CD8-positive, alpha-beta memory T cell (primary cell): ENCODE measurements at regions not wholly inside any gene's neighbourhood (a gene's known extent, or its start where the extent isn't known, plus 50 kb on each side); places are given as distances from the start of the nearest gene placed in this dataset.

Experiments
- CTCF ChIA-PET: fragments of 350-600 bp; sonication (Branson Sonifier 250); formaldehyde crosslinking; loops from one replicate; lab custom pipeline; 2021; ENCODE audit warnings: antibody characterized with exemption; lab: Charles Lee
- POLR2A ChIA-PET: fragments of 350-600 bp; sonication (Branson Sonifier 250); formaldehyde crosslinking; loops from one replicate; lab custom pipeline; 2021; ENCODE audit warnings: antibody characterized with exemption; lab: Charles Lee
- DNase-seq, 5 donors: peaks; one replicate each; pipeline versions ENCODE4 v3.0.0 to v3.0.0-alpha.2; 2020 to 2022; ENCODE audit warnings: mixed read lengths in 1 of 5
- H3K27ac ChIP-seq: one replicate; pipeline ENCODE4 v1.7.0; 2013; ENCODE audit warnings: low read depth, mild to moderate bottlenecking, low read length, moderate library complexity
- H3K27me3 ChIP-seq: 2 replicates; pipeline ENCODE4 v1.7.0; 2013; ENCODE audit warnings: low read length, mild to moderate bottlenecking; ENCODE audit not compliant: insufficient read depth, poor library complexity, severe bottlenecking
- H3K36me3 ChIP-seq: 2 replicates; pipeline ENCODE4 v1.7.0; 2013; ENCODE audit warnings: mild to moderate bottlenecking, low read length, moderate library complexity; ENCODE audit not compliant: insufficient read depth
- H3K4me1 ChIP-seq: 2 replicates; pipeline ENCODE4 v1.7.0; 2013; ENCODE audit warnings: mild to moderate bottlenecking, low read length, moderate library complexity; ENCODE audit not compliant: insufficient read depth
- H3K4me3 ChIP-seq: 2 replicates; pipeline ENCODE4 v1.7.0; 2013; ENCODE audit warnings: mild to moderate bottlenecking, low read length
- H3K9me3 ChIP-seq: 2 replicates; pipeline ENCODE4 v1.7.0; 2013; ENCODE audit warnings: mild to moderate bottlenecking, low read length
- H3K27ac Mint-ChIP-seq, 8 donors: one replicate each; pipeline ENCODE4 v1.8.0; 2020 to 2021; ENCODE audit warnings: mixed read lengths in 8 of 8, mild to moderate bottlenecking in 6 of 8, inconsistent platforms in 3 of 8, moderate library complexity in 3 of 8
- H3K27me3 Mint-ChIP-seq, 2 donors: one replicate each; pipeline ENCODE4 v1.8.0; 2020 to 2021; ENCODE audit warnings: mixed read lengths in 2 of 2, mild to moderate bottlenecking in 1 of 2, moderate library complexity in 1 of 2
- H3K36me3 Mint-ChIP-seq, 3 donors: one replicate each; pipeline ENCODE4 v1.8.0; 2020 to 2021; ENCODE audit warnings: mixed read lengths in 3 of 3, inconsistent platforms in 1 of 3, mild to moderate bottlenecking in 1 of 3
- H3K4me1 Mint-ChIP-seq, 3 donors: one replicate each; pipeline ENCODE4 v1.8.0; 2020 to 2021; ENCODE audit warnings: mixed read lengths in 3 of 3, inconsistent platforms in 1 of 3, mild to moderate bottlenecking in 1 of 3
- H3K4me3 Mint-ChIP-seq, 7 donors: one replicate each; pipeline ENCODE4 v1.8.0; 2020 to 2021; ENCODE audit warnings: mixed read lengths in 7 of 7, mild to moderate bottlenecking in 6 of 7, moderate library complexity in 4 of 7, inconsistent platforms in 2 of 7
- H3K9me3 Mint-ChIP-seq, 5 donors: one replicate each; pipeline ENCODE4 v1.8.0; 2020 to 2022; ENCODE audit warnings: mixed read lengths in 5 of 5, mild to moderate bottlenecking in 3 of 5, moderate library complexity in 2 of 5, inconsistent platforms in 1 of 5

- no peak overlapping the region for H3K4me3 Mint-ChIP-seq
- no peaks in the 10 kb centered on the region for H3K27me3 ChIP-seq
- peaks cover 13 to 30% of the 10 kb centered on the region in 2 donors for H3K27me3 Mint-ChIP-seq
- peaks cover 10 to 19% (median 12%) of the 10 kb centered on the region in 5 donors for H3K9me3 Mint-ChIP-seq
- no peaks in the 10 kb centered on the region for H3K9me3 ChIP-seq
- POLR2A ChIA-PET, result no interaction called here
- no peak overlapping the region for H3K27ac ChIP-seq
- no peaks in the 10 kb centered on the region for H3K36me3 ChIP-seq
- no peak for DNase-seq
- H3K36me3 Mint-ChIP-seq, result peaks cover 0 to 17% (median 4%) of the 10 kb centered on the region in 3 donors
- H3K4me3 ChIP-seq, result no peak overlapping the region
- no peak overlapping the region for H3K27ac Mint-ChIP-seq
- CTCF ChIA-PET, result no interaction called here
- H3K4me1 ChIP-seq, result no peaks in the 10 kb centered on the region
- H3K4me1 Mint-ChIP-seq, result peaks cover 0 to 9% (median 5%) of the 10 kb centered on the region in 3 donors
These were observed 107.9 kb downstream of the SNAPC1 start for GRCh38 chr14:61870163-61870562.

- H3K27ac Mint-ChIP-seq, result no peak overlapping the region
- H3K9me3 Mint-ChIP-seq, result peaks cover 10 to 19% (median 12%) of the 10 kb centered on the region in 5 donors
These were observed 110.2 kb downstream of the SNAPC1 start for GRCh38 chr14:61872452-61872851.

DNA sequence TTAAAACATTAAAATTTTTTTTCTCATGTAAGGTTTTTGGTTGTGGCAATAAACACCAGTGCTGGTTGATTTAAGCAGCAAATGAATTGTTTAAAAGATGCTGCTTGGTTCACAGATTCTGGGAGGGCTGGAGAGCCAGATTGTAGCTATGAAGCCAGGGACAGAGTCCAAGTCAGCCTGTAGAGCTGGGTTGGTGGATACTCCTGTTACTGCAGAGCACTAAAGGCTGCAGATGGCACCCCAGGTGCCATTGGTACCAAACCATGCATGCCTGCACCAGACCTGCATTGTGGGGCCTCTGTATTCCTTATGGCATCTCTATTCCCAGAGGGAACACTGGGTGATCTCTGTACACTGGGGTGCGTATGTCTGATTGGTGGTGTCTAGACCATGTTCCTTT, 113.3 kb downstream of the SNAPC1 start:
- Histone ChIP-seq H3K27ac (no peak overlapping the region), H3K27me3 (no peaks in the 10 kb centered on the region), H3K4me1 (no peaks in the 10 kb centered on the region), H3K4me3 (no peak overlapping the region), H3K36me3 (no peaks in the 10 kb centered on the region), H3K9me3 (no peaks in the 10 kb centered on the region)
- Mint-ChIP-seq H3K4me3 (no peak overlapping the region), H3K27me3 (peaks cover 17 to 74% of the 10 kb centered on the region in 2 donors), H3K36me3 (peaks cover 0 to 12% (median 4%) of the 10 kb centered on the region in 3 donors), H3K4me1 (no peaks in the 10 kb centered on the region), H3K9me3 (peaks cover 8 to 10% (median 9%) of the 10 kb centered on the region in 5 donors), H3K27ac (no peak overlapping the region)
- ChIA-PET CTCF (no interaction called here), POLR2A (no interaction called here)
- DNase-seq, result no peak

More at GRCh38 chr14:61872452-61872851, 110.2 kb downstream of the SNAPC1 start:
- Mint-ChIP-seq H3K4me3 (no peak overlapping the region), H3K4me1 (peaks cover 0 to 5% (median 5%) of the 10 kb centered on the region in 3 donors), H3K36me3 (peaks cover 0 to 17% (median 4%) of the 10 kb centered on the region in 3 donors), H3K27me3 (peaks cover 16 to 51% of the 10 kb centered on the region in 2 donors)
- DNase-seq, result no peak
- Histone ChIP-seq H3K9me3 (no peaks in the 10 kb centered on the region), H3K27me3 (no peaks in the 10 kb centered on the region), H3K4me1 (no peaks in the 10 kb centered on the region), H3K4me3 (no peak overlapping the region), H3K36me3 (no peaks in the 10 kb centered on the region), H3K27ac (no peak overlapping the region)
- CTCF ChIA-PET, result no interaction called here
- POLR2A ChIA-PET, result no interaction called here

GRCh38 chr14:61876362-61877034, 114.3 kb downstream of the SNAPC1 start:
- Mint-ChIP-seq H3K9me3 (no peaks in the 10 kb centered on the region), H3K4me1 (no peaks in the 10 kb centered on the region), H3K27me3 (peaks cover 13 to 76% of the 10 kb centered on the region in 2 donors), H3K36me3 (peaks cover 0 to 4% (median 4%) of the 10 kb centered on the region in 3 donors), H3K27ac (no peak overlapping the region), H3K4me3 (no peak overlapping the region)
- ChIA-PET POLR2A (no interaction called here), CTCF (no interaction called here)
- Histone ChIP-seq H3K4me1 (no peaks in the 10 kb centered on the region), H3K27me3 (no peaks in the 10 kb centered on the region), H3K27ac (no peak overlapping the region), H3K9me3 (no peaks in the 10 kb centered on the region), H3K4me3 (no peak overlapping the region), H3K36me3 (no peaks in the 10 kb centered on the region)
- no peak for DNase-seq

DNA sequence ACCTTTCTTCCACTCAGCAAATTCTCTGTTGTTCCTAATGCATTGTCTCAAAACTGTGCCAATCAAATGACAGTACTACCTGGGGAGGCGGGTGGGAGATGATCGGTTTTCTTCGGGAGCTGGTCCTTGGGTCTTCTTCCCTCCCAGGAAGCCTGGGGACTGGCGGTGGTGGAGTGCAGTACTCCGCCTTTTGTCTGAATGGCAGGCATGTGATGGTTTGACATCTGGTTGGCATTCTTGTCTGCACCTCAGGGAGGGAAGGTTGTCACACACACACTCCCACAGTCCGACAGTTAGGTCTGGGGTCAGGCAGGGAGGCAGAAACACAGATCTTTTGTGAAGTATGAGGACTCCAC, 114.8 kb downstream of the SNAPC1 start:
- Mint-ChIP-seq H3K4me3 (no peak overlapping the region), H3K27ac (no peak overlapping the region), H3K4me1 (no peaks in the 10 kb centered on the region), H3K36me3 (peaks cover 0 to 4% (median 4%) of the 10 kb centered on the region in 3 donors), H3K9me3 (no peaks in the 10 kb centered on the region), H3K27me3 (peaks cover 13 to 81% of the 10 kb centered on the region in 2 donors)
- ChIA-PET CTCF (no interaction called here), POLR2A (no interaction called here)
- H3K4me1 ChIP-seq, result no peaks in the 10 kb centered on the region
- H3K27ac ChIP-seq, result no peak overlapping the region
- no peaks in the 10 kb centered on the region for H3K9me3 ChIP-seq
- DNase-seq, result no peak
- no peaks in the 10 kb centered on the region for H3K27me3 ChIP-seq
- H3K36me3 ChIP-seq, result no peaks in the 10 kb centered on the region
- H3K4me3 ChIP-seq, result no peak overlapping the region

DNA sequence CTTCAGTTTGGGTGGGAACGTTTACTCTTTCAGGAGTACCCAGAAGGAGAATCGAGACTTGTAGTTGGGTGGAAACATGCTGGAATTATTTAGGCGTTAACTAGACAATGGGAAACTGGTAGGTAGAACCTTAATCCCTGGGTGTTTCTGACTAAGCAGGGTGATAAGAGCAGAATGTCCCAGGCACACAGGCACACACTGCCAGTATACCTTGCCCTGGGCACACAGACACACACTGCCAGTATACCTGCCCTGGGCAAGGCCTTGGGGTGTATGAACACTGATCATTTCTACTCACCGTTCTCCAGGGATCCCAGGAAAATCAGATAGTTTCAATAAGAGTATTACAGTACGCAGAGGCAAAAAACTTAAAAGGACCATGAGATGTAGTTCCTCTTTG, 115.5 kb downstream of the SNAPC1 start:
- no peaks in the 10 kb centered on the region for H3K9me3 ChIP-seq
- H3K27ac ChIP-seq, result no peak overlapping the region
- no peak overlapping the region for H3K4me3 ChIP-seq
- Mint-ChIP-seq H3K9me3 (no peaks in the 10 kb centered on the region), H3K4me3 (no peak overlapping the region), H3K4me1 (no peaks in the 10 kb centered on the region), H3K36me3 (peaks cover 0 to 4% (median 4%) of the 10 kb centered on the region in 3 donors), H3K27me3 (peaks cover 13 to 83% of the 10 kb centered on the region in 2 donors), H3K27ac (no peak overlapping the region)
- no peaks in the 10 kb centered on the region for H3K4me1 ChIP-seq
- ChIA-PET POLR2A (no interaction called here), CTCF (no interaction called here)
- no peak for DNase-seq
- H3K36me3 ChIP-seq, result no peaks in the 10 kb centered on the region
- no peaks in the 10 kb centered on the region for H3K27me3 ChIP-seq

DNA sequence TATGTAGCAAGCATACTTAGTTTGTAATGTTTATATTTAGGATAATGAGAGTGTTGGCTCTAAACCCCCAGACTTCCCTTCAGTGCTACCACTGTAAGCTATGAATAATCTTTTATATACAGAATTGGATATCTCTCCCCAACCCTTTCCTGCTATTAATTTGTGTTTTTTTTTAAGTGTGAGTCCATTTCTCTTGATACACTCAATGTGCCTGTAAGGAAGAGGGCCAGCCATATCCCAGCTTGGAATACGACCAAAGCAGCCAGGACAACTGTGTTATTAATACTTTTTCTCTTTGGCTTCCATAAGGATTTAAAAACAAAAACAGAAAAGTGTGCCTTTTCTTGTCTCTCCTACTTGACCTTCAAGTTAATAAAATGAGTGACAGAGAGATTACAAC, 116.7 kb downstream of the SNAPC1 start:
- H3K9me3 ChIP-seq, result no peaks in the 10 kb centered on the region
- no peak overlapping the region for H3K27ac Mint-ChIP-seq
- H3K4me3 Mint-ChIP-seq, result no peak overlapping the region
- H3K27me3 Mint-ChIP-seq, result peaks cover 16 to 83% of the 10 kb centered on the region in 2 donors
- no peak overlapping the region for H3K4me3 ChIP-seq
- no peaks in the 10 kb centered on the region for H3K27me3 ChIP-seq
- no peak overlapping the region for H3K27ac ChIP-seq
- H3K4me1 Mint-ChIP-seq, result no peaks in the 10 kb centered on the region
- no peak for DNase-seq
- no peaks in the 10 kb centered on the region for H3K36me3 Mint-ChIP-seq
- CTCF ChIA-PET, result no interaction called here
- no peaks in the 10 kb centered on the region for H3K4me1 ChIP-seq
- POLR2A ChIA-PET, result no interaction called here
- H3K36me3 ChIP-seq, result no peaks in the 10 kb centered on the region
- H3K9me3 Mint-ChIP-seq, result no peaks in the 10 kb centered on the region

DNA sequence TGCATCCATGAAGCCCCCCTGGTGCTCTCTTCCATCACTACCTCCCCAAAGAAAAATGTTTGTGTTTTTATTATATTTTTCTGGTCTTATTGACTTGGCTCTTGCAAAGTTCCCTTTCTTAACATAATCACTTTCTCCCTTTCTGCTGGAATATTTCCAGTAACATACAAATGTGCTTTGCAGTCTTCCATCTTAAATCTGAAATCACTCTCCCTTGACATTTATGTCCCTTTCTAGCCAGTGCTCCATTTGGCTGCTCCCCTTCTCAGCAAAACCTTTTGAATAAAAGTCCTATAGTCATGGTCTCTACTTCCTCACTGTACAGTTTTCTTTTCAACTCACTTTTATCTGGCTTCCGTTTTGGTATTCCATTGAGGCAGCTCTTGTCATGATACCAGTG, 118.8 kb downstream of the SNAPC1 start:
- no peaks in the 10 kb centered on the region for H3K27me3 ChIP-seq
- H3K36me3 ChIP-seq, result no peaks in the 10 kb centered on the region
- no peaks in the 10 kb centered on the region for H3K4me1 ChIP-seq
- Mint-ChIP-seq H3K9me3 (no peaks in the 10 kb centered on the region), H3K27me3 (peaks cover 13 to 74% of the 10 kb centered on the region in 2 donors), H3K4me3 (no peak overlapping the region), H3K4me1 (no peaks in the 10 kb centered on the region), H3K36me3 (no peaks in the 10 kb centered on the region), H3K27ac (no peak overlapping the region)
- no peak overlapping the region for H3K4me3 ChIP-seq
- H3K9me3 ChIP-seq, result no peaks in the 10 kb centered on the region
- DNase-seq, result no peak
- ChIA-PET CTCF (no interaction called here), POLR2A (no interaction called here)
- H3K27ac ChIP-seq, result no peak overlapping the region
